GM12865 (cell line): ENCODE measurements at regions not wholly inside any gene's neighbourhood (a gene's known extent, or its start where the extent isn't known, plus 50 kb on each side); places are given as distances from the start of the nearest gene placed in this dataset.

ENCODE experiments used
- DNase-seq: peaks from one replicate; pipeline ENCODE4 v3.0.0; 2010; ENCODE audit warnings: low read depth
- H3K4me3 ChIP-seq: 2 replicates; pipeline ENCODE4 v1.5.1; 2011; ENCODE audit warnings: mild to moderate bottlenecking, low read depth, low read length, control low read depth
- TF ChIP-seq, protein P1 (sequence below): IDR thresholded peaks from 2 replicates; pipeline ENCODE4 v1.5.1; 2011; ENCODE audit warnings: low read length, control low read depth, low read depth, inconsistent platforms; ENCODE audit not compliant: insufficient read depth; ENCODE audit errors: missing control alignments

GRCh38 chr2:16288371-16289112 is 348.2 kb downstream of the MYCN start:
- DNase-seq = no peak
- no peak overlapping the region for H3K4me3 ChIP-seq
- TF ChIP-seq, protein P1, sequence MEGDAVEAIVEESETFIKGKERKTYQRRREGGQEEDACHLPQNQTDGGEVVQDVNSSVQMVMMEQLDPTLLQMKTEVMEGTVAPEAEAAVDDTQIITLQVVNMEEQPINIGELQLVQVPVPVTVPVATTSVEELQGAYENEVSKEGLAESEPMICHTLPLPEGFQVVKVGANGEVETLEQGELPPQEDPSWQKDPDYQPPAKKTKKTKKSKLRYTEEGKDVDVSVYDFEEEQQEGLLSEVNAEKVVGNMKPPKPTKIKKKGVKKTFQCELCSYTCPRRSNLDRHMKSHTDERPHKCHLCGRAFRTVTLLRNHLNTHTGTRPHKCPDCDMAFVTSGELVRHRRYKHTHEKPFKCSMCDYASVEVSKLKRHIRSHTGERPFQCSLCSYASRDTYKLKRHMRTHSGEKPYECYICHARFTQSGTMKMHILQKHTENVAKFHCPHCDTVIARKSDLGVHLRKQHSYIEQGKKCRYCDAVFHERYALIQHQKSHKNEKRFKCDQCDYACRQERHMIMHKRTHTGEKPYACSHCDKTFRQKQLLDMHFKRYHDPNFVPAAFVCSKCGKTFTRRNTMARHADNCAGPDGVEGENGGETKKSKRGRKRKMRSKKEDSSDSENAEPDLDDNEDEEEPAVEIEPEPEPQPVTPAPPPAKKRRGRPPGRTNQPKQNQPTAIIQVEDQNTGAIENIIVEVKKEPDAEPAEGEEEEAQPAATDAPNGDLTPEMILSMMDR = no peak

GRCh38 chr2:16287831-16288230 is 347.5 kb downstream of the MYCN start:
- TF ChIP-seq, protein P1 = no peak
- H3K4me3 ChIP-seq = no peak overlapping the region
- no peak for DNase-seq

- TF ChIP-seq, protein P1 = no peak
- no peak for DNase-seq
- H3K4me3 ChIP-seq = no peak overlapping the region
Observed at GRCh38 chr2:16287281-16287680, 346.9 kb downstream of the MYCN start.

DNA sequence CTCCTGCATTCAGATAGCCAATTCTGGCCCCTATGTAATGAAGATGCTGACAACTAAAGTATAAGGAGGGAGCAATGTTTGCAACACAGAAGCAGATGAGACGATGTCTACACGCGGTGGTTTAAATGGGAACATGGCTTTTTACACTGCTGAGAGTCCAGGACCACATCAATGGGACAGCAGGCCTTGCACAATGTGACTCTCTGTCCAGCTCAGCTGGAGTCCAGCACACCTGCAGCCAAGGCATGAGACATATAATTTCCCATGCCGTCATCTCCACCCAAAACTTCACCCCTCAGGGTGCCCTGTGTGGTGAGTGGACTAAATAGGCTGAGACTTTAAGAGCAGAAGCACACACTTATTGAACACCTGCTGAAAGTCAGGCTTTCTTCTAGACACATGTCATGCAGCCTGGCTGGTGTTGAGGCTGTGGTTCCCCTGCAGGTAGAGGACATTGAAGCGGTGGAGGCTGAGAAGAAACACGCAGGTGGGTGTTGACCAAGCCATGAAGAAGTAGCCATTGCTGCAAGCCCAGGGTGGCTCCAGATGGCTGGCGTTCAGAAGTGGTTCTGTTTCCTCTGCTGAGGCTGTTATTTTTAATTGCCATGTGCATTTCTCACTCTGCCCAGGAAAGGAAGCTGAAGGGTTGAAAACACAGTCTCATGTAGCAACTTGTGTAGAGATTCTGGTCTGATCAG is 345.6 kb downstream of the MYCN start:
- DNase-seq = no peak
- H3K4me3 ChIP-seq = no peak overlapping the region
- TF ChIP-seq, protein P1 = no peak

DNA sequence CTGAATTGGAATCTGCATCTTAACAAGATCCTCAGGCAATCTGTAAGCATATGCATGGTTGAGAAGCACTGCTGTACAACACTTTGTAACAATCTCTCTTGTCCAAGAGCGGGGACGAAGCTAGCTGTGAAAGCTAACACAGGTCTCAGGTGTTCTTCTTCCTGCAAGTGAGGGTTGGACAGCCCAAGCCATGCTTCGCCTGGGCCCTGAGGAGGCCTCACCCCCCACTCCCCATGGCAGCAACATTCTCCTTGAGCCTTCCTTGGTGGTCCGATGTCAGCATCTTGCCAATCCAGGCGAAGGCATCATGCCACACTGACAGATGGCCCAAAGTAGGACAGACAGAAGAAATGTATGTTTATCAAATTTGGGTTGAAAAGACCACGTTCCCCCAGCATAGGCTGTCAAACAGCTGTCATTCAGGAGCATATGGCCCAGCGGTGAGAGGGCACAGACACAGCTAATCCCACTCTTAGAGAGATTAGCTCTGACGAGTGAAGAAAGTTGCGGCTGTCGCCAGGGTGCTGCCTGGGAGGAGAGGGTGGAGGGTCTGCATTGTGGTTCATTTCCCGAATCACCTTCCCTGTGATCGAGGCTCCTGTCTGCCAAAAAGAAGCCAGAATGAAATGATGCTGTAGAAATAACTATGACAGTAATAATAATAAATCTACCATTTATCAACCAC is 344.7 kb downstream of the MYCN start:
- DNase-seq = no peak
- TF ChIP-seq, protein P1 = no peak
- H3K4me3 ChIP-seq = no peak overlapping the region

DNA sequence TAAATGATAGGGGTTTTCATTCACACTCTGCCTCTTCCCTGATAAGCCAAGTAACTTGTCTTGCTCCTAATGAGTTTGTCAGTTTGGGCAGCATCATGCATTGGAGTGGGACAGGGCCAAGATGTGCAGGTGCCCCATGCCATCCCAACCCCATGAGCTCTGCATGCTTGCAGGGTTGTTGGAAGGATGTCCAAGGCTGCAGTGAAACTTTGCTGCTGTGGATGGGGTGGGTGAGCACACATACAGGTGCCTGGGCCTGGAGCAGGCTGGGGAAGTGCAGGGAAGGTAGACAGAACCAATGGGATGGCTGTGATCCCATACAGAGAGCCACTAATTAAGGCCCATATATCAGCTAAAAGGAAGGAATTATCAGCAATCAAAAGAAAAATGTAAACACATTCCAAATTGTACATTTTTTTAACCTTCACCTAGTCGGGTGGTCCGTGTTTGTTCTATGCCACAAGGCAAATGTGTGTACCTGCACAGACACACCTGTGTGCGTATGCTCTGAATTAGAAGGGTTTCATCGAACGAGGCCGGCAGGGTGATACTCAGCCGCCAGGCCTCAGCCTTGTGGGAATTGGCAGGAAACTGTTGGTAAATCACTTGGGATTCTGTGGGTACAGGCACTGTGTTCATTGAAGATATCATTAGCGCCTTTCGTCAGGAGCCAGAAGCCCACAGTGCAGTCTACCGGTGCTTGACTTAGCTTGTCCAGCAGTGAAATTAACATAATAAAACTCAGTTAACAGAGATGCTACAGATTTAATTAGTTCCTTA is 342.9 kb downstream of the MYCN start:
- no peak overlapping the region for H3K4me3 ChIP-seq
- no peak for DNase-seq
- TF ChIP-seq, protein P1 = no peak
